ENCODE measurements at regions not wholly inside any gene's neighbourhood (a gene's known extent, or its start where the extent isn't known, plus 50 kb on each side); places are given as distances from the start of the nearest gene placed in this dataset.
"Not testable (repeated sequence)": the region's sequence is repeated elsewhere in the genome, so short reads cannot be mapped to it uniquely, and the experiment has no call there.

- 14% methylated on average over 5 of the region's 5 CpGs for WGBS (ENCODE audit: insufficient coverage, low coverage, missing lambda C conversion rate)
- H3K9ac ChIP-seq (ENCODE audit: insufficient read depth in 1 of 2, low read depth in 2 of 2, low read length in 2 of 2); H3K27me3 ChIP-seq (ENCODE audit: control insufficient read depth in 2 of 2, insufficient read depth in 2 of 2, low read length in 2 of 2); POLR2A ChIA-PET; BruUV-seq (replicated peaks); H3K4me2 ChIP-seq (ENCODE audit: insufficient read depth, low read length); intact Hi-C loops (cut with micrococcal nuclease); FAIRE-seq; in situ Hi-C loops (cut with MboI); H4K20me1 ChIP-seq (replicated peaks; ENCODE audit: control insufficient read depth, insufficient read depth, low read length); H3K36me3 ChIP-seq (ENCODE audit: control insufficient read depth, insufficient read depth, low read length); H3K4me3 ChIP-seq; H3K27ac ChIP-seq (ENCODE audit: extremely low read depth, low read depth, low read length); H3K9me1 ChIP-seq (ENCODE audit: control insufficient read depth, insufficient read depth, low read length); H3K79me2 ChIP-seq (ENCODE audit: control insufficient read depth, insufficient read depth, low read length); CTCF ChIA-PET (ENCODE audit: low intra/inter-chr PET ratio); H3K9me3 ChIP-seq (replicated peaks; ENCODE audit: control insufficient read depth, insufficient read depth, low read depth, low read length): not testable (repeated sequence)
- ATAC-seq (peak; percentile 17), DNase-seq (ENCODE audit: extremely low read depth in 1 of 4, low spot score in 3 of 4) (peak in 1 of 4 experiments; percentile 42)
- TF ChIP-seq ARID1B (IDR thresholded peaks at IDR 0.05) (peak; percentile 26; the same call in 1 of the 2 replicates), CBFA2T3 (IDR thresholded peaks at IDR 0.05) (peak; percentile 66), CEBPB (tag; IDR thresholded peaks at IDR 0.05) (peak; percentile 68), EHMT2 (IDR thresholded peaks at IDR 0.05) (0 out of 2 replicates have a peak, but pooled peaks have one; percentile 22), CBFA2T2 (conservative IDR thresholded peaks at IDR 0.05) (peak; percentile 46), DACH1 (IDR thresholded peaks at IDR 0.05; ENCODE audit: partially characterized antibody) (peak; percentile 53)
- H2AFZ ChIP-seq (ENCODE audit: low read depth, low read length), result peak overlapping the region; percentile 37; the same call in 1 of the 2 replicates
- H3K4me1 ChIP-seq (replicated peaks in 1 of 2; ENCODE audit: control insufficient read depth in 2 of 2, insufficient read depth in 2 of 2, low read length in 2 of 2), result peaks cover 7 to 20% of the 10 kb centered on the region in 2 experiments; a peak in 4 of 5 replicates
These were observed 95.8 kb downstream of the TRIM69 start for GRCh38 chr15:44832133-44832532.

- in situ Hi-C loops (cut with MboI); H3K4me2 ChIP-seq (ENCODE audit: insufficient read depth, low read length); intact Hi-C loops (cut with micrococcal nuclease); ATAC-seq; BruUV-seq (replicated peaks); H3K4me3 ChIP-seq; H3K27ac ChIP-seq (ENCODE audit: extremely low read depth, low read depth, low read length); H2AFZ ChIP-seq (ENCODE audit: low read depth, low read length); H4K20me1 ChIP-seq (replicated peaks; ENCODE audit: control insufficient read depth, insufficient read depth, low read length); H3K79me2 ChIP-seq (ENCODE audit: control insufficient read depth, insufficient read depth, low read length); H3K9me3 ChIP-seq (replicated peaks; ENCODE audit: control insufficient read depth, insufficient read depth, low read depth, low read length); DNase-seq (ENCODE audit: extremely low read depth in 1 of 4, low spot score in 3 of 4); H3K36me3 ChIP-seq (ENCODE audit: control insufficient read depth, insufficient read depth, low read length); H3K9ac ChIP-seq (ENCODE audit: insufficient read depth in 1 of 2, low read depth in 2 of 2, low read length in 2 of 2); FAIRE-seq; CTCF ChIA-PET (ENCODE audit: low intra/inter-chr PET ratio); H3K9me1 ChIP-seq (ENCODE audit: control insufficient read depth, insufficient read depth, low read length); H3K27me3 ChIP-seq (ENCODE audit: control insufficient read depth in 2 of 2, insufficient read depth in 2 of 2, low read length in 2 of 2); POLR2A ChIA-PET: not testable (repeated sequence)
- H3K4me1 ChIP-seq (replicated peaks in 1 of 2; ENCODE audit: control insufficient read depth in 2 of 2, insufficient read depth in 2 of 2, low read length in 2 of 2), result peaks cover 7 to 20% of the 10 kb centered on the region in 2 experiments; a peak in 4 of 5 replicates
- WGBS (ENCODE audit: insufficient coverage, low coverage, missing lambda C conversion rate), result 81% methylated on average over 5 of the region's 5 CpGs
These were observed 96.8 kb downstream of the TRIM69 start for GRCh38 chr15:44833081-44833480.

- H3K4me2 ChIP-seq (ENCODE audit: insufficient read depth, low read length); FAIRE-seq; H3K36me3 ChIP-seq (ENCODE audit: control insufficient read depth, insufficient read depth, low read length); in situ Hi-C loops (cut with MboI); H3K9me1 ChIP-seq (ENCODE audit: control insufficient read depth, insufficient read depth, low read length); H3K27ac ChIP-seq (ENCODE audit: extremely low read depth, low read depth, low read length); H2AFZ ChIP-seq (ENCODE audit: low read depth, low read length); intact Hi-C loops (cut with micrococcal nuclease); BruUV-seq (replicated peaks); ATAC-seq; POLR2A ChIA-PET; H3K4me3 ChIP-seq; H3K79me2 ChIP-seq (ENCODE audit: control insufficient read depth, insufficient read depth, low read length); H4K20me1 ChIP-seq (replicated peaks; ENCODE audit: control insufficient read depth, insufficient read depth, low read length); H3K27me3 ChIP-seq (ENCODE audit: control insufficient read depth in 2 of 2, insufficient read depth in 2 of 2, low read length in 2 of 2); DNase-seq (ENCODE audit: extremely low read depth in 1 of 4, low spot score in 3 of 4); H3K9ac ChIP-seq (ENCODE audit: insufficient read depth in 1 of 2, low read depth in 2 of 2, low read length in 2 of 2); CTCF ChIA-PET (ENCODE audit: low intra/inter-chr PET ratio); H3K9me3 ChIP-seq (replicated peaks; ENCODE audit: control insufficient read depth, insufficient read depth, low read depth, low read length): not testable (repeated sequence)
- 66% methylated on average over 2 of the region's 4 CpGs for WGBS (ENCODE audit: insufficient coverage, low coverage, missing lambda C conversion rate)
- H3K4me1 ChIP-seq (replicated peaks in 1 of 2; ENCODE audit: control insufficient read depth in 2 of 2, insufficient read depth in 2 of 2, low read length in 2 of 2), result peaks cover 7 to 20% of the 10 kb centered on the region in 2 experiments; a peak in 4 of 5 replicates
These were observed 97.4 kb downstream of the TRIM69 start for GRCh38 chr15:44833761-44834160.

Measured in K562 (cell line).